Esophagus muscularis mucosa (tissue), 4 donors: ENCODE measurements at regions not wholly inside any gene's neighbourhood (a gene's known extent, or its start where the extent isn't known, plus 50 kb on each side); places are given as distances from the start of the nearest gene placed in this dataset.

Experiments used
- DNase-seq: peaks from one replicate; pipeline ENCODE4 v3.0.0-alpha.2; 2017; ENCODE audit errors: extremely low spot score
- H3K27ac ChIP-seq, 4 donors: fragments of 200-600 bp; sonication (generic); replicated peaks in 1 of 4; 1 replicate in 3 of 4; 2 replicates in 1 of 4; pipeline ENCODE4 v1.5.1; 2016 to 2019; ENCODE audit warnings: mild to moderate bottlenecking in 1 of 4
- H3K27me3 ChIP-seq, 4 donors: fragments of 200-600 bp; sonication (generic); one replicate each; pipeline versions ENCODE4 v1.5.1 to v1.6.0; 2016 to 2019
- H3K36me3 ChIP-seq, 4 donors: fragments of 200-600 bp; sonication (generic); one replicate each; pipeline ENCODE4 v1.5.1; 2016 to 2019
- H3K4me1 ChIP-seq, 4 donors: fragments of 200-600 bp; sonication (generic); one replicate each; pipeline ENCODE4 v1.5.1; 2016 to 2019
- H3K4me3 ChIP-seq, 4 donors: fragments of 200-600 bp; sonication (generic); 1 replicate in 2 of 4; 2 replicates in 2 of 4; pipeline ENCODE4 v1.5.1; 2016 to 2019; ENCODE audit warnings: mild to moderate bottlenecking in 4 of 4, moderate library complexity in 1 of 4
- H3K9me3 ChIP-seq, 4 donors: fragments of 200-600 bp; sonication (generic); 1 replicate in 3 of 4; 2 replicates in 1 of 4; pipeline ENCODE4 v1.5.1; 2016 to 2019
- CTCF ChIP-seq, 3 experiments: fragments of 200-600 bp in 2 of 3; fragments of 450-650 bp in 1 of 3; sonication (generic) in 2 of 3; IDR thresholded peaks; one replicate each; pipeline ENCODE4 v1.5.1; 2017 to 2019; ENCODE audit warnings: antibody characterized with exemption in 3 of 3, mild to moderate bottlenecking in 2 of 3, moderate library complexity in 1 of 3
- EP300 ChIP-seq: sonication (generic); formaldehyde crosslinking; IDR thresholded peaks from one replicate; pipeline ENCODE4 v1.6.1; 2017; ENCODE audit warnings: antibody characterized with exemption
- POLR2A ChIP-seq: fragments of 450-650 bp; IDR thresholded peaks from one replicate; pipeline ENCODE4 v1.6.1; 2017; ENCODE audit warnings: antibody characterized with exemption, moderate library complexity, mild to moderate bottlenecking, low read depth
- POLR2AphosphoS5 ChIP-seq, 2 donors: sonication (generic); formaldehyde crosslinking; IDR thresholded peaks; one replicate each; pipeline ENCODE4 v1.6.1; 2017; ENCODE audit warnings: antibody characterized with exemption in 2 of 2
- WGBS: methylation state at CpG from one replicate; pipeline ENCODE4 v1.1.5; 2018; 5-methylcytosine and 5-hydroxymethylcytosine counted together
- intact Hi-C: fragments of 100-400 bp; cut with DNase I; formaldehyde crosslinking; loops from one replicate; pipeline ENCODE4 v1.15.1; 2023

- Histone ChIP-seq H3K9me3 (no peaks in the 10 kb centered on the region), H3K36me3 (no peaks in the 10 kb centered on the region), H3K27ac (no peak overlapping the region), H3K27me3 (no peaks in the 10 kb centered on the region), H3K4me3 (no peak overlapping the region), H3K4me1 (no peaks in the 10 kb centered on the region)
- TF ChIP-seq CTCF (IDR thresholded peaks at IDR 0.05) (no peak), EP300 (no peak), POLR2A (no peak), POLR2AphosphoS5 (IDR thresholded peaks at IDR 0.05) (no peak)
- DNase-seq, result no peak
- 57% methylated on average over 1 of the region's 1 CpG for WGBS
- intact Hi-C loops, result no loop called here
Observed at GRCh38 chr6:98672681-98673475, 161.5 kb upstream of the POU3F2 start.

DNA sequence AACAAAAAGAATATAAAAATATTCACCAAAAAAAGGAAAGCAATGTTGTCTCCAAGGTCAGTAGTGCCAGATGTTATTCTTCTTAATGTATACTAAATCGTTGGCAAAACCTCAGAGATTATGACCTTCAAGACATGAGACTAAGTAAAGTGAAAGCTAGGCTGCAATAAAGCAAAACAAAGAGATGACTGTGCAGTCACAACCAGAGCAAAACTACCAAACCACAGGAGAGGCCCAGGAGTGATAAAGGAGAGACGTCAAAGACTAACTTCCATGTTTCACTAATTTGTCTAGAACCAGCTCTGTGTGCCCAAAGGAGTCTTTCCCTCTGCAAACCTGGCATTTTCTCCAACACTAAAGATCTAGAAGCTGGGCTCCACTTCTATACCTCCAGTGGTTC lies 155.9 kb upstream of the POU3F2 start:
- no peak overlapping the region for H3K27ac ChIP-seq
- H3K27me3 ChIP-seq, result no peaks in the 10 kb centered on the region
- WGBS, result 39% methylated on average over 2 of the region's 2 CpGs
- no peak for DNase-seq
- H3K4me1 ChIP-seq, result no peaks in the 10 kb centered on the region
- H3K36me3 ChIP-seq, result no peaks in the 10 kb centered on the region
- TF ChIP-seq POLR2AphosphoS5 (IDR thresholded peaks at IDR 0.05), result no peak
- intact Hi-C loops, result no loop called here
- H3K9me3 ChIP-seq, result no peaks in the 10 kb centered on the region
- no peak overlapping the region for H3K4me3 ChIP-seq

GRCh38 chr6:98686008-98686601 lies 148.3 kb upstream of the POU3F2 start:
- WGBS, result 78% methylated on average over 1 of the region's 1 CpG

DNA sequence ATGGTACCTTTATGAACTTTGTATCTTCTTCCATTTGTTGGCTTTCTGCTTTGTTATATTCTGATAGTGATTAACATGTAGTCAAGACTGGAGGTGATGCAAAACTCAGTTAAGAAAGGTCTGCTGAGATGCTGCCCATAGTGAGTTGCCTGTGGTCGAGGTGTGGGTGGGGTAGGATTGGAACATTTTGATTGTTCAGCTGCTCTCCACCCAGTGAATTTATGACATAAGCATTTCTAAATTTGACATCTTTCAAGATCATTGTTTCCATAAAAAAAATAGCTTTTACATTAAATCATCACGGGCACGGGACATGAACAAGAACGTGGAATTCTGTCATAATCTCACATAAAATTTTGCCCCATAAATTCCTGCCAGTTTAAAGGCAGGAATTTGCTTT lies 146.6 kb upstream of the POU3F2 start:
- 62% methylated on average over 4 of the region's 4 CpGs for WGBS
- intact Hi-C loops, result no loop called here

More at GRCh38 chr6:98686008-98686601, 148.3 kb upstream of the POU3F2 start:
- TF ChIP-seq POLR2A (no peak), POLR2AphosphoS5 (IDR thresholded peaks at IDR 0.05) (no peak), CTCF (IDR thresholded peaks at IDR 0.05) (no peak), EP300 (no peak)
- Histone ChIP-seq H3K4me1 (no peaks in the 10 kb centered on the region), H3K9me3 (no peaks in the 10 kb centered on the region), H3K27me3 (no peaks in the 10 kb centered on the region), H3K27ac (no peak overlapping the region), H3K4me3 (no peak overlapping the region), H3K36me3 (no peaks in the 10 kb centered on the region)
- intact Hi-C loops, result no loop called here
- no peak for DNase-seq

More for the DNA sequence above, 146.6 kb upstream of the POU3F2 start:
- DNase-seq, result no peak
- Histone ChIP-seq H3K4me3 (no peak overlapping the region), H3K9me3 (no peaks in the 10 kb centered on the region), H3K36me3 (no peaks in the 10 kb centered on the region), H3K27ac (no peak overlapping the region), H3K4me1 (no peaks in the 10 kb centered on the region), H3K27me3 (no peaks in the 10 kb centered on the region)
- TF ChIP-seq POLR2A (no peak), POLR2AphosphoS5 (IDR thresholded peaks at IDR 0.05) (no peak), CTCF (IDR thresholded peaks at IDR 0.05) (no peak), EP300 (no peak)
